HL-60 (cell line): ENCODE measurements at regions not wholly inside any gene's neighbourhood (a gene's known extent, or its start where the extent isn't known, plus 50 kb on each side); places are given as distances from the start of the nearest gene placed in this dataset.

Experiments
- POLR2AphosphoS5 ChIP-seq: IDR thresholded peaks from 2 replicates; pipeline ENCODE4 v1.6.1; 2012; ENCODE audit warnings: low read depth
- TF ChIP-seq, protein P1 (sequence below): IDR thresholded peaks from one replicate; pipeline ENCODE4 v1.5.1; 2011; ENCODE audit warnings: low read length, control low read depth, inconsistent platforms; ENCODE audit not compliant: insufficient read depth
- TF ChIP-seq, protein P2 (sequence below): IDR thresholded peaks from 2 replicates; pipeline ENCODE4 v1.6.1; 2012; ENCODE audit warnings: low read depth; ENCODE audit not compliant: insufficient replicate concordance

DNA sequence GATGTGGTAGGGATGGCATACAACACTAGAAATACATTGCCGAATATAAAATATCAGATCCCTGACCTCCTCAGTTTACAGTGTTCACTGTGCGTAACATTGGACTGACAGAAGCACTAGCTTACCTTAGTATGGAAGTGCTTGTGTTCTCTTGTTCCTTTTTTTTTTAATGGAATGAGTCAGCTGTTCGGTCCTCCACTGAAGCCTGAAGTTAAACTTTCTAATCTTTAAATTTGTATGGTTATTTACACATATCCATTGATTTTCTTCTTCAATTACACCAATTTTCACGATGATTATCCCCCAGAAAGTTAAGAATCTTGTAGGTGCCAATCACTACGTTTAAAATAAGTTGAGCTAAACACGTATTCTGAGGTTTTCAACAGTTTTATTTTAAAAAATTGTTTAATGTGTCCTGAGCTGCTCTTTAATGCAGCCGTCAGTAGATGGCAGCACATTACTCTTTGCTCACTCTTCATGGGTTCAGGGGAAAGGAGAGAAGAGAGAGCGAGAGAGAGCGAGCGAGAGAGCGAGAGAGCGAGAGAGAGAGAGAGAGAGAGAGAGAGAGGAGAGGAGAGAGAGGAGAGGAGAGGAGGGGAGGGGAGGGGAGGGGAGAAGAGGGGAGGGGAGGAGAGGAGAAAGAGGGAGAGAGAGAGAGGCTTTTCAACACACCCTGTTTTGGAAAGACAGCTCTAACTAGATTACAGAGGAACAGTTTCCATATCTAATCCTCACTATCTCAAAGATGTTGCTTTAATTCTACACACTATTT lies 134.7 kb upstream of the SCAF11 start:
- TF ChIP-seq, protein P1, sequence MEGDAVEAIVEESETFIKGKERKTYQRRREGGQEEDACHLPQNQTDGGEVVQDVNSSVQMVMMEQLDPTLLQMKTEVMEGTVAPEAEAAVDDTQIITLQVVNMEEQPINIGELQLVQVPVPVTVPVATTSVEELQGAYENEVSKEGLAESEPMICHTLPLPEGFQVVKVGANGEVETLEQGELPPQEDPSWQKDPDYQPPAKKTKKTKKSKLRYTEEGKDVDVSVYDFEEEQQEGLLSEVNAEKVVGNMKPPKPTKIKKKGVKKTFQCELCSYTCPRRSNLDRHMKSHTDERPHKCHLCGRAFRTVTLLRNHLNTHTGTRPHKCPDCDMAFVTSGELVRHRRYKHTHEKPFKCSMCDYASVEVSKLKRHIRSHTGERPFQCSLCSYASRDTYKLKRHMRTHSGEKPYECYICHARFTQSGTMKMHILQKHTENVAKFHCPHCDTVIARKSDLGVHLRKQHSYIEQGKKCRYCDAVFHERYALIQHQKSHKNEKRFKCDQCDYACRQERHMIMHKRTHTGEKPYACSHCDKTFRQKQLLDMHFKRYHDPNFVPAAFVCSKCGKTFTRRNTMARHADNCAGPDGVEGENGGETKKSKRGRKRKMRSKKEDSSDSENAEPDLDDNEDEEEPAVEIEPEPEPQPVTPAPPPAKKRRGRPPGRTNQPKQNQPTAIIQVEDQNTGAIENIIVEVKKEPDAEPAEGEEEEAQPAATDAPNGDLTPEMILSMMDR = peak; percentile 60
- TF ChIP-seq, protein P2, sequence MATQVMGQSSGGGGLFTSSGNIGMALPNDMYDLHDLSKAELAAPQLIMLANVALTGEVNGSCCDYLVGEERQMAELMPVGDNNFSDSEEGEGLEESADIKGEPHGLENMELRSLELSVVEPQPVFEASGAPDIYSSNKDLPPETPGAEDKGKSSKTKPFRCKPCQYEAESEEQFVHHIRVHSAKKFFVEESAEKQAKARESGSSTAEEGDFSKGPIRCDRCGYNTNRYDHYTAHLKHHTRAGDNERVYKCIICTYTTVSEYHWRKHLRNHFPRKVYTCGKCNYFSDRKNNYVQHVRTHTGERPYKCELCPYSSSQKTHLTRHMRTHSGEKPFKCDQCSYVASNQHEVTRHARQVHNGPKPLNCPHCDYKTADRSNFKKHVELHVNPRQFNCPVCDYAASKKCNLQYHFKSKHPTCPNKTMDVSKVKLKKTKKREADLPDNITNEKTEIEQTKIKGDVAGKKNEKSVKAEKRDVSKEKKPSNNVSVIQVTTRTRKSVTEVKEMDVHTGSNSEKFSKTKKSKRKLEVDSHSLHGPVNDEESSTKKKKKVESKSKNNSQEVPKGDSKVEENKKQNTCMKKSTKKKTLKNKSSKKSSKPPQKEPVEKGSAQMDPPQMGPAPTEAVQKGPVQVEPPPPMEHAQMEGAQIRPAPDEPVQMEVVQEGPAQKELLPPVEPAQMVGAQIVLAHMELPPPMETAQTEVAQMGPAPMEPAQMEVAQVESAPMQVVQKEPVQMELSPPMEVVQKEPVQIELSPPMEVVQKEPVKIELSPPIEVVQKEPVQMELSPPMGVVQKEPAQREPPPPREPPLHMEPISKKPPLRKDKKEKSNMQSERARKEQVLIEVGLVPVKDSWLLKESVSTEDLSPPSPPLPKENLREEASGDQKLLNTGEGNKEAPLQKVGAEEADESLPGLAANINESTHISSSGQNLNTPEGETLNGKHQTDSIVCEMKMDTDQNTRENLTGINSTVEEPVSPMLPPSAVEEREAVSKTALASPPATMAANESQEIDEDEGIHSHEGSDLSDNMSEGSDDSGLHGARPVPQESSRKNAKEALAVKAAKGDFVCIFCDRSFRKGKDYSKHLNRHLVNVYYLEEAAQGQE = no peak
- no peak for TF ChIP-seq POLR2AphosphoS5
